GM12874 (cell line): ENCODE measurements at regions not wholly inside any gene's neighbourhood (a gene's known extent, or its start where the extent isn't known, plus 50 kb on each side); places are given as distances from the start of the nearest gene placed in this dataset.

Source experiments
- CTCF ChIP-seq: IDR thresholded peaks from 2 replicates; pipeline ENCODE4 v1.5.1; 2011; ENCODE audit warnings: low read depth, mild to moderate bottlenecking, control low read depth, low read length, moderate library complexity; ENCODE audit not compliant: insufficient read depth

- no peak for TF ChIP-seq CTCF
Observed at GRCh38 chr3:118478706-118479276, 555.9 kb downstream of the IGSF11 start.

GRCh38 chr3:118479376-118479775, 555.3 kb downstream of the IGSF11 start:
- TF ChIP-seq CTCF: no peak

GRCh38 chr3:118480101-118480860, 554.4 kb downstream of the IGSF11 start:
- no peak for TF ChIP-seq CTCF

GRCh38 chr3:118485693-118486092, 549.0 kb downstream of the IGSF11 start:
- no peak for TF ChIP-seq CTCF

- no peak for TF ChIP-seq CTCF
Observed at GRCh38 chr3:118487734-118488133, 546.9 kb downstream of the IGSF11 start.

- TF ChIP-seq CTCF: no peak
Observed at GRCh38 chr3:118488732-118489131, 545.9 kb downstream of the IGSF11 start.

- no peak for TF ChIP-seq CTCF
Observed at GRCh38 chr3:118495206-118495605, 539.4 kb downstream of the IGSF11 start.
